A549 (cell line): ENCODE measurements at regions not wholly inside any gene's neighbourhood (a gene's known extent, or its start where the extent isn't known, plus 50 kb on each side); places are given as distances from the start of the nearest gene placed in this dataset.
"Not testable (repeated sequence)": the region's sequence is repeated elsewhere in the genome, so short reads cannot be mapped to it uniquely, and the experiment has no call there.

ENCODE experiments used
- ATAC-seq, 2 experiments: fragments of 200-7000 bp in 1 of 2; fragments of >200 bp in 1 of 2; cut with Nextera tagmentation in 1 of 2; cut with Tn5 transposase in 1 of 2; 3 replicates each; pipeline versions ENCODE4 v1.8.0 to v1.9.1; 2018 to 2020; ENCODE audit warnings: mild to moderate bottlenecking in 1 of 2, moderate library complexity in 1 of 2
- CTCF ChIA-PET: fragments of 300-600 bp; sonication (Branson Sonifier 250); formaldehyde crosslinking; extraction: SDS; loops from one replicate; lab custom pipeline; 2021; ENCODE audit warnings: antibody characterized with exemption, inconsistent platforms; lab: Yijun Ruan, JAX
- POLR2A ChIA-PET: fragments of 350-600 bp; formaldehyde crosslinking; extraction: SDS; loops from one replicate; lab custom pipeline; 2021; ENCODE audit warnings: antibody characterized with exemption, inconsistent platforms; lab: Yijun Ruan, JAX
- DNase-seq, 2 experiments: peaks; one replicate each; pipeline versions ENCODE4 v3.0.0 to v3.0.0-alpha.2; 2011 to 2016; ENCODE audit warnings: low read depth in 1 of 2, low spot score in 1 of 2
- FAIRE-seq: peaks from 2 replicates; lab custom pipeline; 2011; peaks lifted over from hg19 to GRCh38; lab: Jason Lieb, UNC
- H3K27ac ChIP-seq, 2 experiments: fragments of >200 bp; sonication (Bioruptor Twin); formaldehyde crosslinking; 3 replicates each; pipeline ENCODE4 v1.5.1; 2016 to 2017
- H3K4me1 ChIP-seq: fragments of >200 bp; sonication (Bioruptor Twin); formaldehyde crosslinking; 3 replicates; pipeline ENCODE4 v1.6.1; 2016
- H3K4me2 ChIP-seq: fragments of >200 bp; sonication (Bioruptor Twin); formaldehyde crosslinking; 3 replicates; pipeline ENCODE4 v1.6.1; 2016
- H3K4me3 ChIP-seq: fragments of >200 bp; sonication (Bioruptor Twin); formaldehyde crosslinking; 3 replicates; pipeline ENCODE4 v1.5.1; 2016
- H3K9me3 ChIP-seq: fragments of >200 bp; sonication (Bioruptor Twin); formaldehyde crosslinking; 3 replicates; pipeline ENCODE4 v1.6.1; 2016
- WGBS: methylation state at CpG from one replicate; pipeline ENCODE4 v1.1.6; 2017; ENCODE audit errors: missing lambda C conversion rate; 5-methylcytosine and 5-hydroxymethylcytosine counted together

DNA sequence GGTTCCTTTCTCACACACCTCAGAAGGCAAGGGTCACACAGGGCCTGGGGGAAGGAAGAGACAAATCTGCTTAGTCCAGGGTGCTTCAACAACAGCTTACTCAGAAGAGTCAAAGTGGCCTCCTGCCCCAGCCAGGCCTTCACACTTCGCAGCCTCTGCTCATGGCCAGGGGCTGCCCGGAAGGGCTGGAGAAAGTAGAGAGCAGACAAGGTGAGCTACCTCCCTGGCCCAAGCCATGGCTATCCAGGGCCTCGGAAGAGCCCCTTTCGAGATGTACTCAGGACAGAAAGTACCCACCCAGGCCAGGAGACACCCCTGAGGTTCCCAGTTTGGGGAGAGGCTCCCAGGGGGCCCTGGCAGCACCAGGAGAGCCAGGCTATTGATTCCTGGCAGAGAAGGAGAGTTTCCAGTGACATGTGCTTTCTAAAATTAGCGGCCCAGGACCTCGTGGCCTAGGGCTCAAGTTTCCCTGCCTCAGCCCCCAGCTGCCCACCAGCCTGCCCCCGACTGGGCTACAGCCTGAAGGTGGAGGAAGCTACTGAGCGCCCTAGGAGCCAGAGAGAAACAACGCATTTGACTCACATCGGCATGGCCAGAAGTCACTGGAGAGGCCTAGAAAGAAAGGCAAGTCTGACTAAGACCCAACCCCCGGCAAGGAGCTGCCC is 533.2 kb downstream of the TP53TG3F start:
- CTCF ChIA-PET, ATAC-seq, H3K4me2 ChIP-seq, FAIRE-seq, H3K4me3 ChIP-seq, H3K4me1 ChIP-seq, DNase-seq, H3K9me3 ChIP-seq, H3K27ac ChIP-seq, POLR2A ChIA-PET: not testable (repeated sequence)
- 31% methylated on average over 8 of the region's 11 CpGs for WGBS

DNA sequence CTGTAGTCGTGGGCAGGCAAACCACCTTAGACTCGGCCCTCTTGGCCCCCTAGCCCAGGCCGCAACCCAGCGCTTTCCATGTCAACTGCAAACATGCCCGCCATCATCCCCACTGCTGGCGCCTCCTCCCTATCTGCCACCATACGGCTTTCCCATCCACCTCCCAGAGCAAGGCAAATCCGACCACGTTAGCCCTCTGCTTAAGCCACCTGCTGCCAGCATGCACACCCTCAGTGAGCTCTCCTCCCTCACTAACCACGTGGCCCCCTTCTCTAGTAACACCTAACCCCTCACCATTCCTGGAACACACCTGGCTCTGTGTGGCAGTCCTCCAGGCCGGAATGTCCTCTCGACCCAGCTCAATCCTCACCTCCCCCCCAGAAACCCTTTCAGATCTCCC is 534.8 kb downstream of the TP53TG3F start:
- DNase-seq, H3K9me3 ChIP-seq, H3K27ac ChIP-seq, ATAC-seq, FAIRE-seq, CTCF ChIA-PET, H3K4me2 ChIP-seq, H3K4me3 ChIP-seq, POLR2A ChIA-PET, H3K4me1 ChIP-seq: not testable (repeated sequence)
- 19% methylated on average over 8 of the region's 12 CpGs for WGBS

DNA sequence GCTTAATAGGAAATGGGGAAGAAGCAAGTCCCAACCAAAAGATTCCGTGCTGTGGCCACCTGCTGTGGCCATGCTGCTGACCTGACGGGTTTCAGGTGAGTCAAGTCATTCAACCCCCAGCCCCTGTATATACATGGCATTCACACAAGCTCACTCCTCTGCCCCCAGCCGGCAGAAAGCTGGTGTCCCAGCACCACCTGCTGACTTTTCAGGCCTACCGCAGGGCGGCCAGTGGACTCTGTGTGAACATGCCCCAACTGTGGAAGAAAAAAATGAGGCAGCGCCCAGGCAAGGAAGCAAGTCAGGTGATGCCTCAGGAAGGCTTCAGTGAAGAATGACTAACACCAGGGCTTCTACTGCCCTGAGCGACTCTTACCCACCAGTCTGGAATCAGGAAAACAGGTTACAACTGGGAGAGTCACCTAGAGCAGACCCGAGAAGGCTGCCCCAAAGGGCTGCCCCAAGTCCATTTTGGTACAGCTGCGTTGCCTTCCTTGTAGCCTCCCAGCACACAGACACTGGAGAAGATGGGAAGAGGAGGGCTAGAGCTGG is 536.5 kb downstream of the TP53TG3F start:
- H3K9me3 ChIP-seq, DNase-seq, H3K4me3 ChIP-seq, H3K4me2 ChIP-seq, FAIRE-seq, POLR2A ChIA-PET, H3K4me1 ChIP-seq, ATAC-seq, H3K27ac ChIP-seq, CTCF ChIA-PET: not testable (repeated sequence)
- WGBS = 5% methylated on average over 3 of the region's 9 CpGs

DNA sequence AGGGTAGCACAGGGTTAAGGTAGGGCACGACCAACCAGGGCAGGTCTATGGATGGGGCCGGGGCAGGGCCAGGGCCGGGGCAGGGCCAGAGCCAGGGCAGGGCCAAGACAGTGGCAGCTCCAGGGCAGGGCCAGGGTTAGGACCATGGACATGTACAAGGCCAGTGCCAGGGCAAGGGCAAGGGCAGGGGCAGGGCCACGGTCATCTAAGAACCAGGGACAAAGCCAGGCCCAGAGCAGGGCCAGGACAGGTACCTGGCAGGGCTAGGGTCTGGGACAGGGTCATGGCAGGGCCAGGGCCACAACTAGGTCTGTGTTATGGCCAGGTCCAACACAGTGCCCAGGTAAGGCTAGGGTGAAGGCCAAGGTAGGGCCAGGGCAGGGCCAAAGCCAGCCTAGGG is 541.8 kb downstream of the TP53TG3F start:
- H3K27ac ChIP-seq, H3K4me3 ChIP-seq, DNase-seq, H3K4me2 ChIP-seq, FAIRE-seq, CTCF ChIA-PET, H3K4me1 ChIP-seq, H3K9me3 ChIP-seq, ATAC-seq, POLR2A ChIA-PET: not testable (repeated sequence)
- no CpG with 5 or more reads among the region's 4 CpGs for WGBS

DNA sequence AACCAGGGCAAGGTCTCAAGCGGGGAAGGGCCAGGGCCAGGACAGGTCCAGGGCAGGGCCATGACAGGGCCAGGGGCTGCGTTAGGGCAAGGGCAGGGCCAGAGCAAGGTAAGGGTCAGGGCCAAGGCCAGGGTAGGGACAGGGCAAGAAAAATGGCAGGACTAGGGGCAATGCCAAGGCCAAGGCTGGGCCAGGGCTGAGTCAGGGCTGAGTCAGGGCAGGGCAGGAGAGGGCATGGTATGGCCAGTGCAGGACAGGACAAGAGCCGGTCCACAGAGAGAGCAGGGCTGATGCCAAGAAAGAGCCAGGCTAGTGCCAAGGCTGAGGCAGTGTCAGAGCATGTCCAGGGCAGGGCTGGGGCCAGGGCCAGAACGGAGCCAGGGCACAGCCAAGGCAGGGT is 542.5 kb downstream of the TP53TG3F start:
- POLR2A ChIA-PET, H3K9me3 ChIP-seq, H3K4me3 ChIP-seq, H3K27ac ChIP-seq, ATAC-seq, FAIRE-seq, H3K4me1 ChIP-seq, H3K4me2 ChIP-seq, CTCF ChIA-PET, DNase-seq: not testable (repeated sequence)
- WGBS = no CpG with 5 or more reads among the region's 4 CpGs

DNA sequence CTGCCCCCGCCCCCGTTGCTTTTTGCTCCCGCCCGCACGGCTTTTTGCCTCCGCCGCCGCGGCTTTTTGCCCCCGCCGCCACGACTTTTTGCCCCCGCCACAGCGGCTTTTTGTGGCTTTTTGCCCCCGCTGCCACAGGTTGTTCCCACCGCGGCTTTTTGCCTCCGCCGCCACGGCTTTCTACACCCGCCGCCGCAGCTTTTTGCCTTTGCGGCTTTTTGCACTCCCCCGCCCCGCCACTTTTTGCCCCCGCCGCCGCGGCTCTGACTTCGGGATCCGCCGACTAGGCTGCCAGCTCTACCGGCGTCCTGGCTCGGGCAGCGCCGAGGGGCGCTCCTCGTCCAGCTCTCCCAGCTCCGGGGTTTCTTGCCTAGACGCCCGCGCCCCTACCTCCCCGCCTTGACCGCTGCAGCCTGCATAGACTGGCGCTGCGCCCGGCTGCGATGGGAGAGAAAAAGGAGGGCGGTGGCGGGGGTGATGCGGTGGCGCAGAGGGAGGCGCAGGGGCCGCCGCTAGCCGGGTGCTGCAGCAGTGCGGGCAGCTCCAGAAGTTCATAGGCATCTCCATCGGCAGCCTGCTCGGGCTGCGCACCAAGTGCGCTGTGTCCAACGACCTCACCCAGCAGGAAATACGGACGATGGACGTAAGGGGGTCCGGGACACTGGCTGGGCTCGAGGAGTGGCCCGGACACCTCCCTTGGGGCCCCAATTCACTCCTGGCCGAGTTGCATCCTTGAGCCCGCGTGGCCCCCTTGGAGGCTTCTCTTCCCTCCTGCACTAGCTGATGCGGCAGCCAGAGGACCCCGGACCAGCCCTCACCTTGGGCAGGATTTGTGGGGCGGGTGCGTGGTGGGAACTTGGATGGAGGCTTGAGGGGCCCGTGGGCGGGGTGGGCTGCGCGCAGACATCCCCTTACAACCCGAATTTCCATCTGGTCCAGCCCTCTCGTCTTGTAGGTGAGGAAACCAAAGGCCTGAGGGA is 555.7 kb downstream of the TP53TG3F start:
- 66% methylated on average over 53 of the region's 83 CpGs for WGBS
- H3K4me1 ChIP-seq, H3K4me3 ChIP-seq, POLR2A ChIA-PET, CTCF ChIA-PET, FAIRE-seq, H3K27ac ChIP-seq, DNase-seq, H3K4me2 ChIP-seq, H3K9me3 ChIP-seq, ATAC-seq: not testable (repeated sequence)

DNA sequence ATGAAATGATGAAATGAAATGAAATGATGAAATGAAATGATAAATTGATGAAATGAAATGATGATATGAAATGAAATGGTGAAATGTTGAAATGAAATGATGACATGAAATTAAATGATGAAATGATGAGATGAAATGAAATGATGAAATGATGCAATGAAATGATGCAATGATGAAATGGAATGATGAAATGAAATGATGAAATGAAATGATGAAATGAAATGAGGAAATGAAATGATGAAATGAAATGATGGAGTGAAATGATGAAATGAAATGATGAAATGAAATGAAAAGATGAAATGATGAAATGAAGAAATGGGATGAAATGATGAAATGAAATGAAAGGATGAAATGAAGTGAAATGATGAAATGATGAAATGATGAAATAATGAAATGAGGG is 558.9 kb downstream of the TP53TG3F start:
- ATAC-seq, H3K4me2 ChIP-seq, DNase-seq, POLR2A ChIA-PET, H3K27ac ChIP-seq, CTCF ChIA-PET, H3K9me3 ChIP-seq, H3K4me3 ChIP-seq, H3K4me1 ChIP-seq: not testable (repeated sequence)
- FAIRE-seq = peak; percentile 18
